Neural crest cell (in vitro differentiated cells): ENCODE measurements at regions not wholly inside any gene's neighbourhood (a gene's known extent, or its start where the extent isn't known, plus 50 kb on each side); places are given as distances from the start of the nearest gene placed in this dataset.

Experiments
- DNase-seq: peaks from one replicate; pipeline ENCODE4 v3.0.0; 2021; ENCODE audit warnings: low read depth, mixed read lengths, low spot score
- H3K27ac Mint-ChIP-seq: one replicate; pipeline ENCODE4 v1.8.0; 2021; ENCODE audit warnings: mild to moderate bottlenecking, mixed read lengths; ENCODE audit not compliant: unreplicated experiment
- H3K27me3 Mint-ChIP-seq: 2 replicates; pipeline ENCODE4 v1.8.0; 2021; ENCODE audit warnings: low read depth, mild to moderate bottlenecking, mixed read lengths
- H3K36me3 Mint-ChIP-seq: 2 replicates; pipeline ENCODE4 v1.8.0; 2021; ENCODE audit warnings: low read depth, mild to moderate bottlenecking, mixed read lengths
- H3K4me1 Mint-ChIP-seq: 2 replicates; pipeline ENCODE4 v1.8.0; 2021; ENCODE audit warnings: mixed read lengths
- H3K4me3 Mint-ChIP-seq: one replicate; pipeline ENCODE4 v1.8.0; 2021; ENCODE audit warnings: mild to moderate bottlenecking, mixed read lengths
- H3K9me3 Mint-ChIP-seq: 2 replicates; pipeline ENCODE4 v1.8.0; 2021; ENCODE audit warnings: mixed read lengths
- CTCF ChIP-seq: fragments of 200-600 bp; sonication (generic); conservative IDR thresholded peaks from 2 replicates; pipeline ENCODE4 v1.5.0; 2021; ENCODE audit warnings: antibody characterized with exemption, mild to moderate bottlenecking

- Mint-ChIP-seq H3K4me3 (no peak overlapping the region), H3K27ac (no peak overlapping the region), H3K36me3 (no peaks in the 10 kb centered on the region), H3K4me1 (no peaks in the 10 kb centered on the region), H3K9me3 (no peaks in the 10 kb centered on the region), H3K27me3 (no peaks in the 10 kb centered on the region)
- no peak for TF ChIP-seq CTCF
- DNase-seq: no peak
These were observed 429.2 kb upstream of the SGCD start for GRCh38 chr5:155897761-155898160.

GRCh38 chr5:155898284-155898683 lies 428.7 kb upstream of the SGCD start:
- Mint-ChIP-seq H3K27ac (no peak overlapping the region), H3K4me3 (no peak overlapping the region)

GRCh38 chr5:155903791-155904190 lies 423.2 kb upstream of the SGCD start:
- H3K4me1 Mint-ChIP-seq: no peaks in the 10 kb centered on the region
- no peak for TF ChIP-seq CTCF
- DNase-seq: no peak
- H3K36me3 Mint-ChIP-seq: no peaks in the 10 kb centered on the region
- H3K9me3 Mint-ChIP-seq: no peaks in the 10 kb centered on the region
- no peak overlapping the region for H3K4me3 Mint-ChIP-seq
- no peak overlapping the region for H3K27ac Mint-ChIP-seq
- peaks cover 11% of the 10 kb centered on the region for H3K27me3 Mint-ChIP-seq

More at GRCh38 chr5:155898284-155898683, 428.7 kb upstream of the SGCD start:
- H3K36me3 Mint-ChIP-seq: no peaks in the 10 kb centered on the region
- no peaks in the 10 kb centered on the region for H3K4me1 Mint-ChIP-seq
- H3K9me3 Mint-ChIP-seq: no peaks in the 10 kb centered on the region
- TF ChIP-seq CTCF: no peak
- no peak for DNase-seq
- H3K27me3 Mint-ChIP-seq: peaks cover 5% of the 10 kb centered on the region

GRCh38 chr5:155905364-155905763 lies 421.6 kb upstream of the SGCD start:
- Mint-ChIP-seq H3K4me1 (no peaks in the 10 kb centered on the region), H3K9me3 (no peaks in the 10 kb centered on the region), H3K36me3 (no peaks in the 10 kb centered on the region), H3K27me3 (peaks cover 18% of the 10 kb centered on the region), H3K4me3 (no peak overlapping the region), H3K27ac (no peak overlapping the region)
- no peak for DNase-seq
- no peak for TF ChIP-seq CTCF

- no peak overlapping the region for H3K4me3 Mint-ChIP-seq
These were observed 420.9 kb upstream of the SGCD start for GRCh38 chr5:155906046-155906445.

More at GRCh38 chr5:155906046-155906445, 420.9 kb upstream of the SGCD start:
- no peaks in the 10 kb centered on the region for H3K4me1 Mint-ChIP-seq
- TF ChIP-seq CTCF: no peak
- H3K27me3 Mint-ChIP-seq: peaks cover 23% of the 10 kb centered on the region
- H3K36me3 Mint-ChIP-seq: no peaks in the 10 kb centered on the region
- H3K9me3 Mint-ChIP-seq: no peaks in the 10 kb centered on the region
- no peak overlapping the region for H3K27ac Mint-ChIP-seq
- DNase-seq: no peak
